Body of pancreas (tissue), 4 donors: ENCODE measurements at regions not wholly inside any gene's neighbourhood (a gene's known extent, or its start where the extent isn't known, plus 50 kb on each side); places are given as distances from the start of the nearest gene placed in this dataset.

ENCODE experiments used
- ATAC-seq: fragments of 150-250 bp; one replicate; pipeline ENCODE4 v1.9.1; 2016
- DNase-seq, 4 donors: peaks; one replicate each; pipeline ENCODE4 v3.0.0-alpha.2; 2019
- H3K27ac ChIP-seq, 4 donors: fragments of 200-600 bp; sonication (generic); 1 replicate in 3 of 4; 2 replicates in 1 of 4; pipeline versions ENCODE4 v1.5.1 to v1.6.1; 2016 to 2019; ENCODE audit warnings: mild to moderate bottlenecking in 1 of 4, mixed read lengths in 1 of 4, moderate library complexity in 1 of 4
- H3K27me3 ChIP-seq, 2 donors: fragments of 200-600 bp; sonication (generic); one replicate each; pipeline ENCODE4 v1.6.0; 2016; ENCODE audit warnings: mild to moderate bottlenecking in 1 of 2
- H3K36me3 ChIP-seq, 2 donors: fragments of 200-600 bp; sonication (generic); replicated peaks in 1 of 2; 2 replicates each; pipeline ENCODE4 v1.5.1; 2016; ENCODE audit warnings: low read depth in 2 of 2; ENCODE audit not compliant: insufficient read depth in 1 of 2
- H3K4me1 ChIP-seq: fragments of 200-600 bp; sonication (generic); one replicate; pipeline ENCODE4 v1.6.0; 2016
- H3K4me3 ChIP-seq, 2 donors: fragments of 200-600 bp; sonication (generic); 1 replicate in 1 of 2; 2 replicates in 1 of 2; pipeline ENCODE4 v1.5.1; 2016 to 2019
- H3K9me3 ChIP-seq, 3 donors: fragments of 200-600 bp; sonication (generic); 1 replicate in 2 of 3; 2 replicates in 1 of 3; pipeline ENCODE4 v1.5.1; 2016
- CTCF ChIP-seq, 7 experiments: fragments of 450-650 bp in 4 of 7; fragments of 200-600 bp in 3 of 7; sonication (generic) in 3 of 7; IDR thresholded peaks; one replicate each; pipeline ENCODE4 v1.5.1; 2016 to 2019; ENCODE audit warnings: antibody characterized with exemption in 7 of 7
- POLR2A ChIP-seq, 3 donors: fragments of 450-650 bp; IDR thresholded peaks; one replicate each; pipeline ENCODE4 v1.6.1; 2016; ENCODE audit warnings: antibody characterized with exemption in 3 of 3, mild to moderate bottlenecking in 2 of 3
- WGBS, 2 donors: methylation state at CpG; one replicate each; pipeline ENCODE4 v1.1.5; 2017; 5-methylcytosine and 5-hydroxymethylcytosine counted together
- intact Hi-C: fragments of 100-400 bp; cut with DNase I; formaldehyde crosslinking; loops from one replicate; pipeline ENCODE4 v1.15.1; 2023

- Histone ChIP-seq H3K4me3 (no peak overlapping the region), H3K27me3 (no peaks in the 10 kb centered on the region), H3K9me3 (no peaks in the 10 kb centered on the region), H3K27ac (no peak overlapping the region), H3K4me1 (no peaks in the 10 kb centered on the region), H3K36me3 (no peaks in the 10 kb centered on the region)
- WGBS, 2 donors: 41 to 55% methylated on average over 2 of the region's 2 CpGs
- ATAC-seq: no peak
- DNase-seq: no peak
- intact Hi-C loops: no loop called here
- TF ChIP-seq CTCF (IDR thresholded peaks at IDR 0.05) (no peak), POLR2A (IDR thresholded peaks at IDR 0.05) (no peak)
Observed at GRCh38 chr3:154660811-154661210, 230.8 kb upstream of the GPR149 start.

GRCh38 chr3:154658000-154658399 lies 228.0 kb upstream of the GPR149 start:
- Histone ChIP-seq H3K27ac (no peak overlapping the region), H3K9me3 (no peaks in the 10 kb centered on the region), H3K36me3 (no peaks in the 10 kb centered on the region), H3K4me3 (no peak overlapping the region), H3K27me3 (no peaks in the 10 kb centered on the region), H3K4me1 (no peaks in the 10 kb centered on the region)
- intact Hi-C loops: no loop called here
- DNase-seq (no peak), ATAC-seq (no peak)
- TF ChIP-seq CTCF (IDR thresholded peaks at IDR 0.05) (no peak), POLR2A (IDR thresholded peaks at IDR 0.05) (no peak)

- TF ChIP-seq CTCF (IDR thresholded peaks at IDR 0.05): no peak
- TF ChIP-seq POLR2A (IDR thresholded peaks at IDR 0.05): no peak
- no peak for DNase-seq
- H3K27ac ChIP-seq: no peak overlapping the region
- no peaks in the 10 kb centered on the region for H3K4me1 ChIP-seq
- no peaks in the 10 kb centered on the region for H3K27me3 ChIP-seq
- H3K4me3 ChIP-seq: no peak overlapping the region
- no peak for ATAC-seq
- WGBS, 2 donors: 46 to 53% methylated on average over 4 of the region's 4 CpGs
- H3K9me3 ChIP-seq: no peaks in the 10 kb centered on the region
- H3K36me3 ChIP-seq: no peaks in the 10 kb centered on the region
- intact Hi-C loops: no loop called here
Observed at GRCh38 chr3:154657218-154657617, 227.2 kb upstream of the GPR149 start.

DNA sequence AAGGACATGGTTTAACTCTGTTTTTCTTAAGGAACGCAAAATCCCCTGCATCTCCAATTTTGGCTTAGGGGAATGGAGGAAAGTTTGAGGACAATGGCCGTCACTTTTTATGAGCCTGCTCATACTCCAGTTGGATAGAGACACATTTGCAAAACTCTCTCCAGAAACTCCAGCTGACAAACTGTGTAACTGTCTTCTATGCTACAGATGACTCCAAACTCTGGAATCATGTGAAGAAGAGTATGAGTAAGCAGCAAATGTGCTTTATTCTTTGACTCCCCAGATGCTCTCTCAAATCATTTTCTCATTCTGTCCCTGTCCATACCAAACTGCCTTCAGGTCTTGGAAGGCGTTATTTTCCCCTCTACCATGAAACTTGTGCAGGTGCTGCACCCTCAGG lies 226.5 kb upstream of the GPR149 start:
- no peaks in the 10 kb centered on the region for H3K27me3 ChIP-seq

More for the DNA sequence above, 226.5 kb upstream of the GPR149 start:
- intact Hi-C loops: no loop called here
- Histone ChIP-seq H3K36me3 (no peaks in the 10 kb centered on the region), H3K9me3 (no peaks in the 10 kb centered on the region), H3K4me1 (no peaks in the 10 kb centered on the region), H3K27ac (no peak overlapping the region), H3K4me3 (no peak overlapping the region)
- DNase-seq (no peak), ATAC-seq (no peak)
- TF ChIP-seq POLR2A (IDR thresholded peaks at IDR 0.05): no peak
- TF ChIP-seq CTCF (IDR thresholded peaks at IDR 0.05): no peak
- 60 to 69% methylated on average over 3 of the region's 3 CpGs for WGBS, 2 donors
